CD14-positive monocyte (primary cell): ENCODE measurements at regions not wholly inside any gene's neighbourhood (a gene's known extent, or its start where the extent isn't known, plus 50 kb on each side); places are given as distances from the start of the nearest gene placed in this dataset.

Experiments used
- DNase-seq, 3 donors: peaks; one replicate each; pipeline ENCODE4 v3.0.0-alpha.2; 2011 to 2022
- H2AFZ ChIP-seq: 2 replicates; pipeline ENCODE4 v1.6.0; 2012; ENCODE audit warnings: mild to moderate bottlenecking, low read depth, low read length, inconsistent platforms; ENCODE audit not compliant: insufficient read depth, poor library complexity, severe bottlenecking
- H3K27ac ChIP-seq, 2 donors: 1 replicate in 1 of 2; 2 replicates in 1 of 2; pipeline ENCODE4 v1.5.1; 2012 to 2013; ENCODE audit warnings: low read length in 2 of 2, control low read depth in 1 of 2, inconsistent platforms in 1 of 2, low read depth in 1 of 2, mild to moderate bottlenecking in 1 of 2
- H3K27me3 ChIP-seq, 2 donors: one replicate each; pipeline versions ENCODE4 v1.6.0 to v1.6.1; 2011 to 2013; ENCODE audit warnings: low read length in 2 of 2; ENCODE audit not compliant: control insufficient read depth in 2 of 2, insufficient read depth in 2 of 2
- H3K36me3 ChIP-seq, 2 donors: replicated peaks in 1 of 2; 1 replicate in 1 of 2; 2 replicates in 1 of 2; pipeline versions ENCODE4 v1.5.1 to v1.6.1; 2012 to 2013; ENCODE audit warnings: low read length in 2 of 2, control low read depth in 1 of 2, inconsistent platforms in 1 of 2, mild to moderate bottlenecking in 1 of 2; ENCODE audit not compliant: insufficient read depth in 2 of 2, control insufficient read depth in 1 of 2
- H3K4me1 ChIP-seq, 2 donors: 1 replicate in 1 of 2; 2 replicates in 1 of 2; pipeline versions ENCODE4 v1.5.1 to v1.6.1; 2012 to 2013; ENCODE audit warnings: low read length in 2 of 2, control low read depth in 1 of 2, inconsistent platforms in 1 of 2, mild to moderate bottlenecking in 1 of 2, moderate library complexity in 1 of 2; ENCODE audit not compliant: insufficient read depth in 2 of 2, control insufficient read depth in 1 of 2
- H3K4me2 ChIP-seq: replicated peaks from 2 replicates; pipeline ENCODE3; 2012; ENCODE audit warnings: low read length, moderate library complexity, mild to moderate bottlenecking; ENCODE audit not compliant: poor library complexity, severe bottlenecking; ENCODE audit errors: extremely low read depth
- H3K4me3 ChIP-seq, 3 experiments: fragments of 200-600 bp in 1 of 3; sonication (generic) in 1 of 3; replicated peaks in 1 of 3; 1 replicate in 2 of 3; 2 replicates in 1 of 3; pipeline ENCODE4 v1.5.1; 2011 to 2013; ENCODE audit warnings: low read length in 3 of 3, mild to moderate bottlenecking in 3 of 3, control low read depth in 2 of 3, low read depth in 2 of 3, inconsistent platforms in 1 of 3, moderate library complexity in 1 of 3
- H3K79me2 ChIP-seq: 2 replicates; pipeline ENCODE4 v1.6.0; 2012; ENCODE audit warnings: mild to moderate bottlenecking, control low read depth, inconsistent platforms, low read length, moderate library complexity; ENCODE audit not compliant: insufficient read depth
- H3K9ac ChIP-seq: 2 replicates; pipeline ENCODE4 v1.6.0; 2017; ENCODE audit warnings: low read length, mild to moderate bottlenecking; ENCODE audit not compliant: insufficient read depth, poor library complexity, severe bottlenecking
- H3K9me3 ChIP-seq, 2 donors: replicated peaks in 1 of 2; 1 replicate in 1 of 2; 2 replicates in 1 of 2; pipeline versions ENCODE4 v1.5.1 to v1.6.1; 2012 to 2013; ENCODE audit warnings: low read length in 2 of 2, control low read depth in 1 of 2; ENCODE audit not compliant: control insufficient read depth in 1 of 2, insufficient read depth in 1 of 2
- H4K20me1 ChIP-seq: 2 replicates; pipeline ENCODE4 v1.6.0; 2012; ENCODE audit warnings: mild to moderate bottlenecking, low read length, control low read depth, moderate library complexity; ENCODE audit not compliant: insufficient read depth
- H3K27ac Mint-ChIP-seq, 7 donors: one replicate each; pipeline ENCODE4 v1.8.0; 2020; ENCODE audit warnings: mild to moderate bottlenecking in 7 of 7, mixed read lengths in 7 of 7, moderate library complexity in 6 of 7, inconsistent platforms in 2 of 7
- H3K27me3 Mint-ChIP-seq, 3 donors: one replicate each; pipeline ENCODE4 v1.8.0; 2021 to 2022; ENCODE audit warnings: low read depth in 3 of 3, mild to moderate bottlenecking in 3 of 3, mixed read lengths in 3 of 3, moderate library complexity in 3 of 3, inconsistent platforms in 1 of 3
- H3K36me3 Mint-ChIP-seq, 2 donors: one replicate each; pipeline ENCODE4 v1.8.0; 2020; ENCODE audit warnings: mixed read lengths in 2 of 2, inconsistent platforms in 1 of 2, mild to moderate bottlenecking in 1 of 2
- H3K4me1 Mint-ChIP-seq: one replicate; pipeline ENCODE4 v1.8.0; 2020; ENCODE audit warnings: mild to moderate bottlenecking, mixed read lengths
- H3K4me3 Mint-ChIP-seq, 2 donors: one replicate each; pipeline ENCODE4 v1.8.0; 2020; ENCODE audit warnings: mild to moderate bottlenecking in 2 of 2, mixed read lengths in 2 of 2, moderate library complexity in 1 of 2
- H3K9me3 Mint-ChIP-seq, 7 donors: one replicate each; pipeline ENCODE4 v1.8.0; 2020 to 2022; ENCODE audit warnings: mixed read lengths in 7 of 7, mild to moderate bottlenecking in 6 of 7, moderate library complexity in 6 of 7, inconsistent platforms in 2 of 7
- WGBS: methylation state at CpG from one replicate; pipeline ENCODE4 v1.1.5; 2013; ENCODE audit warnings: missing lambda C conversion rate; ENCODE audit not compliant: insufficient coverage; 5-methylcytosine and 5-hydroxymethylcytosine counted together
- intact Hi-C, 2 donors: fragments of 100-400 bp; cut with micrococcal nuclease; formaldehyde crosslinking; loops; one replicate each; pipeline versions ENCODE4 v1.15.0 to v1.15.1; 2023
- TF ChIP-seq, protein P1 (sequence below): fragments of 200-600 bp; IDR thresholded peaks from one replicate; pipeline ENCODE4 v1.8.0; 2022; ENCODE audit warnings: antibody characterized with exemption, mild to moderate bottlenecking

DNA sequence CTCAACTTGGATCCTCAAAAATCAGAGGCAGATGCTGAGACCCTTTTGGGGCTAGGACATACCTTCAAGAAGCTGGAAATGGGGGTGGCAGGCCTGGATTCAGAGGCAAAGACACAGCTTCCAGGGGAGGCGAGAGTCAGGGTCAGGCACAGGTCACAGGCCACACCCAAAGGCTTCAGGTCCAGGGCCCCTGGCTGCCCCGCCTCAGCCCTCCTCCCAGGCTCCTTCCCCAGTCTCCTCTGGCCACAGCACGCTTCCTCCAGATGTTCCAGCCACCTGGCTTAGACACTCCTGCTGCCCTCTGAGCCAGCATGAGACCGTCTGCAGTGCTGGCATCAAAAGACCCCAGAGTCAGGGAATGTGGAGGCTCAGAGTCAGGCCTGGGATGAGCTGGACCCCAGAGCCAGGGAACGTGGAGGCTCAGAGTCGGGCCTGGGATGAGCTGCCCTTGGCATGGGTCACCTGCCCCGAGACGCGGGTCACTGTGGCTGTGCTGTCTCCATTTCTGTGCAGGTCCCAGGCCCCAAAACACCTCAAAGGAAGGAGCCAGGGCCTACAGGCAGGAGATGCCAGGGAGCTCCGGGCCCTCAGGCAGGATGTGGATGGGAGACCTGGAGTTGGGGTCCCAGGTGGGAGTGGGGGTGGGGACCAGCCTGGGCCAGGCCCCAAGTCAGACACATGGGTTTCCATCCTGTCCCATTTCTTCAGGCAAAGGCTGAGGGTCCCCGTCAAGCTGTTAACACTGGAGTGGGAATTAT lies 58.9 kb downstream of the DIO3 start:
- no peak overlapping the region for H3K27ac ChIP-seq
- Mint-ChIP-seq H3K4me3 (no peak overlapping the region), H3K36me3 (no peaks in the 10 kb centered on the region), H3K4me1 (no peaks in the 10 kb centered on the region), H3K9me3 (peaks cover 0 to 4% (median 2%) of the 10 kb centered on the region in 7 donors), H3K27me3 (peaks cover 4 to 15% (median 6%) of the 10 kb centered on the region in 3 donors), H3K27ac (no peak overlapping the region)
- no peaks in the 10 kb centered on the region for H3K36me3 ChIP-seq
- H3K9me3 ChIP-seq, result no peaks in the 10 kb centered on the region
- H3K27me3 ChIP-seq, result peaks cover 0 to 4% of the 10 kb centered on the region in 2 donors
- H3K9ac ChIP-seq, result no peak overlapping the region
- H3K79me2 ChIP-seq, result no peaks in the 10 kb centered on the region
- TF ChIP-seq, protein P1, sequence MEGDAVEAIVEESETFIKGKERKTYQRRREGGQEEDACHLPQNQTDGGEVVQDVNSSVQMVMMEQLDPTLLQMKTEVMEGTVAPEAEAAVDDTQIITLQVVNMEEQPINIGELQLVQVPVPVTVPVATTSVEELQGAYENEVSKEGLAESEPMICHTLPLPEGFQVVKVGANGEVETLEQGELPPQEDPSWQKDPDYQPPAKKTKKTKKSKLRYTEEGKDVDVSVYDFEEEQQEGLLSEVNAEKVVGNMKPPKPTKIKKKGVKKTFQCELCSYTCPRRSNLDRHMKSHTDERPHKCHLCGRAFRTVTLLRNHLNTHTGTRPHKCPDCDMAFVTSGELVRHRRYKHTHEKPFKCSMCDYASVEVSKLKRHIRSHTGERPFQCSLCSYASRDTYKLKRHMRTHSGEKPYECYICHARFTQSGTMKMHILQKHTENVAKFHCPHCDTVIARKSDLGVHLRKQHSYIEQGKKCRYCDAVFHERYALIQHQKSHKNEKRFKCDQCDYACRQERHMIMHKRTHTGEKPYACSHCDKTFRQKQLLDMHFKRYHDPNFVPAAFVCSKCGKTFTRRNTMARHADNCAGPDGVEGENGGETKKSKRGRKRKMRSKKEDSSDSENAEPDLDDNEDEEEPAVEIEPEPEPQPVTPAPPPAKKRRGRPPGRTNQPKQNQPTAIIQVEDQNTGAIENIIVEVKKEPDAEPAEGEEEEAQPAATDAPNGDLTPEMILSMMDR, result no peak
- 92% methylated on average over 9 of the region's 11 CpGs for WGBS
- intact Hi-C loops, result no loop called here
- no peak overlapping the region for H2AFZ ChIP-seq
- DNase-seq, result no peak
- H3K4me2 ChIP-seq, result no peak overlapping the region
- H4K20me1 ChIP-seq, result no peaks in the 10 kb centered on the region
- no peak overlapping the region for H3K4me3 ChIP-seq
- H3K4me1 ChIP-seq, result no peaks in the 10 kb centered on the region

DNA sequence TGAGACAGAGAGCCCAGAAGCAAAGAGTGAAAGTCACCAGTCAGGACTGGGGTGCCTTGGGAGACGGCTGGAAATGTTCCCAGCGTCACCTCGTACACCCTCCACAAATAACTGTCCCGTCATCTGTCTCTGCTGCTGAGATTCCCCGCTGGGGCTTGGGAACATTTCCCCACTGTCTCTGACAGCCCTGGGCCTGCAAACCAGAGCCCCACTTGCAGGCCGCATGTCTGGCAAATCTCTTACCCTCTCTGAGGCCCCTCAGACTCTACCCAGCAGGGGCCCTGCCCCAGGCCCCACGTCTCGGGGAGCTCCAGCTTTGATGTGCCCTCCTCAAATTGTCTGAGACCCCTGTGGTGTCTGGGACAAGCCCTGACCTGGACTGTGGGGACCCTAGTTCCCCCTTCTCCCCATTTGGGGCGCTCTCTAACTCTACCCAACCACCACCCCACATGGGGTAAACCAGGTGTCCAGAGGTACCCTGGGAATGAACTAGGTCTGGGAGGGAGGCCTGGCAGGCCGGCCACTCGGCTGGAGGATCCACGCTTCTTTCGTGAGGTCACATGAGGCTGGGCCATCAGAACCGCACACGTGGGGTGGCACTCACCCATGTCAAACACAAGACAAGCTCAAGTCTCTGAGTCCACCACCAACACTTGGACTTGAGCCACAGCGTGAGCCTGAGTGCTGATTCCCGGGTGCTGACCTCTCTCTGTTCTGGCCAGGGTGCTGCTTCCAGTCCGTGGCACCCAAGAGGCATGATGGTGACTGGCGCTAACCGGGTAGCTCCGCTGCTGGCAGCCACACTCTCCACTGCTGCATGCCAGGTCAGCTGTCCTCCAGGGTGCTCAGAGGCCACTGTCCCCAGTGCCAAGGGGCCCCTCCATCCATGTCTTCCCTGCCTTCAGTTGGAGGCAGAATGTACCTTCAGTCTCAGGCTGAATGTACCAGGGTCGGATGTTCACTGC lies 59.8 kb downstream of the DIO3 start:
- Mint-ChIP-seq H3K27ac (no peak overlapping the region), H3K27me3 (peaks cover 4 to 7% (median 5%) of the 10 kb centered on the region in 3 donors), H3K4me3 (no peak overlapping the region), H3K9me3 (peaks cover 0 to 2% (median 0%) of the 10 kb centered on the region in 7 donors), H3K36me3 (no peaks in the 10 kb centered on the region), H3K4me1 (no peaks in the 10 kb centered on the region)
- H3K27ac ChIP-seq, result no peak overlapping the region
- WGBS, result 93% methylated on average over 19 of the region's 22 CpGs
- no peaks in the 10 kb centered on the region for H3K79me2 ChIP-seq
- no peak for DNase-seq
- no peak overlapping the region for H2AFZ ChIP-seq
- H3K36me3 ChIP-seq, result no peaks in the 10 kb centered on the region
- intact Hi-C loops, result no loop called here
- no peak overlapping the region for H3K4me2 ChIP-seq
- H3K4me3 ChIP-seq, result no peak overlapping the region
- H4K20me1 ChIP-seq, result no peaks in the 10 kb centered on the region
- H3K4me1 ChIP-seq, result no peaks in the 10 kb centered on the region
- H3K27me3 ChIP-seq, result no peaks in the 10 kb centered on the region
- no peak overlapping the region for H3K9ac ChIP-seq
- TF ChIP-seq, protein P1, result no peak
- no peaks in the 10 kb centered on the region for H3K9me3 ChIP-seq
